WTC11 (cell line): ENCODE measurements at regions not wholly inside any gene's neighbourhood (a gene's known extent, or its start where the extent isn't known, plus 50 kb on each side); places are given as distances from the start of the nearest gene placed in this dataset.

Experiments used
- CTCF ChIP-seq: fragments of 200-600 bp; IDR thresholded peaks from 2 replicates; pipeline ENCODE4 v1.8.0; 2022; ENCODE audit warnings: antibody characterized with exemption
- FOXK1 ChIP-seq: sonication (generic); formaldehyde crosslinking; IDR thresholded peaks from 2 replicates; pipeline ENCODE4 v1.8.0; 2022; ENCODE audit warnings: mild to moderate bottlenecking, moderate library complexity, missing genetic modification reagents
- TCF7 ChIP-seq: sonication (generic); formaldehyde crosslinking; IDR thresholded peaks from 2 replicates; pipeline ENCODE4 v1.8.0; 2022; ENCODE audit warnings: mild to moderate bottlenecking, low read depth, missing genetic modification reagents, moderate library complexity
- USF2 ChIP-seq: sonication (generic); formaldehyde crosslinking; IDR thresholded peaks from 2 replicates; pipeline ENCODE4 v1.8.1; 2023; ENCODE audit warnings: mild to moderate bottlenecking, missing genetic modification reagents, moderate library complexity
- ZNF416 ChIP-seq: fragments of 250-450 bp; sonication (Bioruptor Pico); IDR thresholded peaks from 2 replicates; pipeline ENCODE4 v1.9.0; 2021; ENCODE audit warnings: mild to moderate bottlenecking, inconsistent platforms
- TF ChIP-seq, protein P1 (sequence below): sonication (generic); formaldehyde crosslinking; conservative IDR thresholded peaks from 2 replicates; pipeline ENCODE4 v1.8.1; 2023; ENCODE audit warnings: mild to moderate bottlenecking, low read depth, missing genetic modification reagents, moderate library complexity
- TF ChIP-seq, protein P2 (sequence below): sonication (generic); formaldehyde crosslinking; IDR thresholded peaks from 2 replicates; pipeline ENCODE4 v1.8.1; 2022; ENCODE audit warnings: mild to moderate bottlenecking, missing genetic modification reagents, moderate library complexity, borderline replicate concordance

- TF ChIP-seq TCF7 (no peak), CTCF (no peak), ZNF416 (CRISPR knock-in tag) (no peak), USF2 (no peak), FOXK1 (CRISPR knock-in tag) (no peak)
- TF ChIP-seq, protein P1, sequence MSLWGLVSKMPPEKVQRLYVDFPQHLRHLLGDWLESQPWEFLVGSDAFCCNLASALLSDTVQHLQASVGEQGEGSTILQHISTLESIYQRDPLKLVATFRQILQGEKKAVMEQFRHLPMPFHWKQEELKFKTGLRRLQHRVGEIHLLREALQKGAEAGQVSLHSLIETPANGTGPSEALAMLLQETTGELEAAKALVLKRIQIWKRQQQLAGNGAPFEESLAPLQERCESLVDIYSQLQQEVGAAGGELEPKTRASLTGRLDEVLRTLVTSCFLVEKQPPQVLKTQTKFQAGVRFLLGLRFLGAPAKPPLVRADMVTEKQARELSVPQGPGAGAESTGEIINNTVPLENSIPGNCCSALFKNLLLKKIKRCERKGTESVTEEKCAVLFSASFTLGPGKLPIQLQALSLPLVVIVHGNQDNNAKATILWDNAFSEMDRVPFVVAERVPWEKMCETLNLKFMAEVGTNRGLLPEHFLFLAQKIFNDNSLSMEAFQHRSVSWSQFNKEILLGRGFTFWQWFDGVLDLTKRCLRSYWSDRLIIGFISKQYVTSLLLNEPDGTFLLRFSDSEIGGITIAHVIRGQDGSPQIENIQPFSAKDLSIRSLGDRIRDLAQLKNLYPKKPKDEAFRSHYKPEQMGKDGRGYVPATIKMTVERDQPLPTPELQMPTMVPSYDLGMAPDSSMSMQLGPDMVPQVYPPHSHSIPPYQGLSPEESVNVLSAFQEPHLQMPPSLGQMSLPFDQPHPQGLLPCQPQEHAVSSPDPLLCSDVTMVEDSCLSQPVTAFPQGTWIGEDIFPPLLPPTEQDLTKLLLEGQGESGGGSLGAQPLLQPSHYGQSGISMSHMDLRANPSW (CRISPR knock-in tag): no peak
- TF ChIP-seq, protein P2, sequence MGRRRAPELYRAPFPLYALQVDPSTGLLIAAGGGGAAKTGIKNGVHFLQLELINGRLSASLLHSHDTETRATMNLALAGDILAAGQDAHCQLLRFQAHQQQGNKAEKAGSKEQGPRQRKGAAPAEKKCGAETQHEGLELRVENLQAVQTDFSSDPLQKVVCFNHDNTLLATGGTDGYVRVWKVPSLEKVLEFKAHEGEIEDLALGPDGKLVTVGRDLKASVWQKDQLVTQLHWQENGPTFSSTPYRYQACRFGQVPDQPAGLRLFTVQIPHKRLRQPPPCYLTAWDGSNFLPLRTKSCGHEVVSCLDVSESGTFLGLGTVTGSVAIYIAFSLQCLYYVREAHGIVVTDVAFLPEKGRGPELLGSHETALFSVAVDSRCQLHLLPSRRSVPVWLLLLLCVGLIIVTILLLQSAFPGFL: no peak
Observed at GRCh38 chr16:31703526-31704128, 170.0 kb upstream of the ZNF267 start.
